NCI-H510A treated with DMSO at 0.1 percent for 48 hours (cell line): ENCODE measurements at regions not wholly inside any gene's neighbourhood (a gene's known extent, or its start where the extent isn't known, plus 50 kb on each side); places are given as distances from the start of the nearest gene placed in this dataset.
"Not testable (repeated sequence)": the region's sequence is repeated elsewhere in the genome, so short reads cannot be mapped to it uniquely, and the experiment has no call there.

Source experiments
- DNase-seq: peaks from one replicate; lab custom pipeline; 2025; lab: John Stamatoyannopoulos, UW

- no peak for DNase-seq
Observed at GRCh38 chr3:153221748-153222162, 59.7 kb downstream of the RAP2B start.

- not testable (repeated sequence) for DNase-seq
Observed at GRCh38 chr3:153226877-153227276, 64.9 kb downstream of the RAP2B start.

GRCh38 chr3:153230427-153230826, 68.4 kb downstream of the RAP2B start:
- not testable (repeated sequence) for DNase-seq

DNA sequence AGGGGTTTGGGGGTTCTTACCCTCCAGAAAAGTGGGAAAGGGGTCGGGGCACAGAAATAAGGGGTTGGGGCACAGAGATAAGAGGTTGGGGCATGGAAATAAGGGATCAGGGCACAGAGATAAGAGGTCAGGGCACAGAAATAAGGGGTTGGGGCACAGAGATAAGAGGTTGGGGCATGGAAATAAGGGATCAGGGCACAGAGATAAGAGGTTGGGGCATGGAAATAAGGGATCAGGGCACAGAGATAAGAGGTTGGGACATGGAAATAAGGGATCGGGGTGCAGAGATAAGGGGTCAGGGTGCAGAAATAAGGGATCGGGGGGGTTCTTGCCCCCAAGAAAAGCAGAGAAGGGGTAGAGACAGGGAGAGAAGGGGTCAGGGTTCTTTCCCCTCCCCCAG, 69.2 kb downstream of the RAP2B start:
- not testable (repeated sequence) for DNase-seq

GRCh38 chr3:153232050-153232752, 70.2 kb downstream of the RAP2B start:
- DNase-seq, result not testable (repeated sequence)

DNA sequence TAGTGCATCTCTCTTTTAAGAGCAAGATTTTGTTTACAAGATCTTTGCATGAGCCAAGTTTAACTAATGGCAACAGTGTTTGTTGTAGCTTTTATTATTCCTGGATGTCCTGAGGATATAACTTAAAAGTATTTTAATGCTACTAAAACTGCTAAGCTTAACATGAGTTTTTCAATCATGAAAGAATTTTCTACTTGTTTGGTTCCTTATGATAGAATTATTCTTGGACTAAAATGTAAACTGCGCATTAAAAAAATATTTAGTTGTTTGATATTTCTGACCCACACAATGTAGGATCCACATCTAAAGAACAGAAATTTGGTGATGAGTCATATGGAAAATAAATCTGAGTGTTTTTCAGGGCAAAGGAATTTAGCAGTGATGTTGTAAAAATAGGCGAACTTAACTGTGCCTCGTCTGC, 70.8 kb downstream of the RAP2B start:
- DNase-seq, result no peak

GRCh38 chr3:153233986-153234385, 72.0 kb downstream of the RAP2B start:
- DNase-seq, result no peak

- no peak for DNase-seq
Observed at GRCh38 chr3:153242896-153243295, 80.9 kb downstream of the RAP2B start.

- DNase-seq, result no peak
Observed at GRCh38 chr3:153244961-153245360, 82.9 kb downstream of the RAP2B start.

GRCh38 chr3:153245661-153246060, 83.6 kb downstream of the RAP2B start:
- no peak for DNase-seq

DNA sequence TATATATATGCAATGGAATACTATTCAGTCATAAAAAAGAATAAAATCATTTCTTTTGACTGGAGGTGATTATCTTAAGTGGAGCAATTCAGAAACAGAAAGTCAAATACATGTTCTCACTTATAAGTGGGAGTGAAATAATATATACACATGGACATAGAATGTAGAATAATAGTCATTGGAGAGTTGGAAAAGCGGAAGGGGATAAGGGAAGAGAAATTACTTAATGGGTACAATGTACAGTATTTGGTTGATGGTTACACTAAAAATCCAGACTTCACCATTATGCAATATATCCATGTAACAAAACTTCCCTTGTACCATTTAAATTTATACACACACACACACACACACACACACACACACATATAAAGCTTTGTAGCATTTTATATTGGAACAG, 84.3 kb downstream of the RAP2B start:
- DNase-seq, result no peak

DNA sequence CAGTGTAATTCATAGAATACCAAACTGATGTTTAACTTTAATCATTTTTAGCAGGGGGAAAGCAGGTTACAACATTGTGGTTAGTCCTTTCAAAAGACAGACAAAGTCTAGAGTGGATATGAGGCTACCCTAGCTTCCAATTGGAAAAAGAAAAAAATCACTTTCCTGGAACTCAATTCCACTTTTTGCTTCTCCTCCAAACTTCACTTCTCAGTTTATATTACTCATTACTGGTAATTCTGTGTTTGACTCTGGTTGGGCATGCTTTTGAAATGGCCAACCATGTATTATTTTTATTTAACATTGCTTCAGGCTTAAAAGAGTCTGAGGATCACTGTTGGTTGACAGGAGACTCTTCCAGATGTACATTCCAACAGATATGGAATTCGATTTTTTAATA, 84.8 kb downstream of the RAP2B start:
- DNase-seq, result no peak

DNA sequence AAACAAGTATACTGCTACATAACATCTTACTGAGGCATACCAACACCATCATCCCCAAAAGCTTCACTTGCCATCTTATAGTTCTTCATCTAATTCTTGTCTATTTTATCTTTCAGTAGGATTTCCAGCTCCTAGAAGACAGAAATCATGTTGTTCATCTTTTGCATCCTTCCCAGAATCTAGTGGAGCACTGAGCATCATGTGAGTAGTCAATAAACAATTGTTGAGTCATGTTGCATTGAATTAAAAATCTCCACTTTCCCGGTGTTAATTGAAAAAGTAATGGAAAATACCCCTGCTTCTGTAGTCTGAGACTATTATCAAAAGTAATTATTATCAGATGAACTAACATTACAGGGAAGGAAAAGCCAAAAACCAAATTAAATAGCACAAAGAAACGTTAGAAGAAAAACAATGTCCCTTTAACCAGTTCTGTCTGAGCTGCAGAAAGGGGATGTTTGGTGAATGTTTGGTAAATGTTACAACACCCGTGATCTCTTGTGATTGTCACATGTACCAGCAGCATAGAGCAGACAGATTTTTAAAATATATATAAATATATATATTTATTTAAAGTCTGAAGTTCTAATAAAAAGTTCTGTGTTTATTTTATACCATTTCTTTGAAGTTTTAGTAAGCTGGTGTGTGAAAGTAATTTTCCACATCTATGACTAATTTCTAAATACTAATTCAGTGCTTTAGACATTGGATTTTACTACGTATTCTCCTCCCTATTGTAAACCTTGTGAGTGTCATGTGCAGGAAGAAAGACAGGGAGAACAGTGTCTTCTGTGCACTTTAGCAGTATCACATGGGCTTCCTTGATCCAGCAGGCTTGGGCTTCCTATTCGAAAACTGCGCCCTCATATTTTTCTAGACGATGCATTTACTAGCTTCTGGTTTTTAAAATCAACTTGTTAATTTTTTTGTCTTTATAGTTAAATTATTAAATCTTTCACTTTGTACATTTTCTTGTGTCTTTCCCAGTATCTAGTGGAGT, 85.6 kb downstream of the RAP2B start:
- no peak for DNase-seq

- DNase-seq, result not testable (repeated sequence)
Observed at GRCh38 chr3:153248835-153249234, 86.8 kb downstream of the RAP2B start.

DNA sequence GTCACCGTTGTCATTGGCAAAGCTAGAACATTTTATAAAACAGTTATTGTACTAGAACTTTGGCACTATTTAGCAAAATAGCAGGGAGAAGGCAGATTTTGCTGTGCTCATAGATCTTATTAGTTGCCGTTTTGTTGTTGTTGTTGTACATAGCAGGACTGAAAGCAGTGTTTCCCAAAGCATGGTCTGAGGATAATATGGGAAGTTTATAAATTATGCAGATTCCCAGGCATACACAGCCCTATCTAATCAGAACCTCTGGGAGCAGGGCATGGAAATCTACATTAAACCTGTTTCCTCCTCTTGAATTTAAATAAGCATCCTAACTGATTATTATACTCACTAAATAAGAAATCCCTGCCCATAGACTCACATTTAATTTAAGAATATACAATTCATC, 87.9 kb downstream of the RAP2B start:
- no peak for DNase-seq

DNA sequence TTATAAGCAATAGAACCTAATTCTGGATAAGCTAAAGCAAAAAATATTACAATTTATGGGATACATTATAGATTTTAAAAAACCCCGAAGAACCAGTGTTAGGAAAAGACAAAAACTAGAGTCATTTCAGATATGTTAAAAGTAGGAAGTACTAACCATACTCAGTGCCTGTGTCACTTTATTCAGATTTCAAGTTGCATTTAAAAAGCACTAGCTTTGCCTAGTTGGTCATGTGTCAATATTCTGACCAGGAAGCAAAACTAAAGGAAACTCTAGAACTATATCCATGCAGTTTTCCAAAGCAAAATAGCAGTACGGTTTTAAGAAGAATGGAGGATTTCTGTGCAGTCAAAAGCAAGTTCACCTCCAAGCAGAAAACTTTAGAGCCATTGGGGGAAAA, 88.4 kb downstream of the RAP2B start:
- DNase-seq, result no peak

GRCh38 chr3:153252963-153253362, 90.9 kb downstream of the RAP2B start:
- no peak for DNase-seq

- DNase-seq, result no peak
Observed at GRCh38 chr3:153254361-153254760, 92.3 kb downstream of the RAP2B start.

GRCh38 chr3:153257673-153258351, 95.8 kb downstream of the RAP2B start:
- no peak for DNase-seq

GRCh38 chr3:153259956-153260355, 97.9 kb downstream of the RAP2B start:
- no peak for DNase-seq

- DNase-seq, result no peak
Observed at GRCh38 chr3:153260681-153261080, 98.7 kb downstream of the RAP2B start.

DNA sequence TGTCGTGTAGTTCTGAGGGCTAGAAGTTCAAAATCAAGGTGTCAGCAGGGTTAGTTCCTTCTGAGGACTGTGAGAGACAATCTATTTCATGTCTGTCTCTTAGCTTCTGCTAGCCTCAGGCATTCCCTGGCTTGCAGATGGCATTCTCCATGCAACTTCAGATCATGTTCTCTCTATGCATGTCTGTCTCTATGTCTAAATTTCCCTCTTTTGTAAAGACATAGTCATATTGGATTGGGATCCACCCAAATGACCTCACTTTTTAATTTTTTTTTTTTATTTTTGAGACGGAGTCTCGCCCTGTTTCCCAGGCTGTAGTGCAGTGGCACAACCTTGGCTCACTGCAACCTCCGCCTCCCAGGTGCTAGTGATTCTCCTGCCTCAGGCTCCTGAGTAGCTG, 104.6 kb downstream of the RAP2B start:
- DNase-seq, result no peak
